Left renal pelvis (tissue), 4 donors: ENCODE measurements at regions not wholly inside any gene's neighbourhood (a gene's known extent, or its start where the extent isn't known, plus 50 kb on each side); places are given as distances from the start of the nearest gene placed in this dataset.

Experiments used
- DNase-seq, 4 donors: peaks; one replicate each; pipeline ENCODE4 v3.0.0-alpha.2; 2013; ENCODE audit warnings: low read depth in 4 of 4, low spot score in 3 of 4

DNA sequence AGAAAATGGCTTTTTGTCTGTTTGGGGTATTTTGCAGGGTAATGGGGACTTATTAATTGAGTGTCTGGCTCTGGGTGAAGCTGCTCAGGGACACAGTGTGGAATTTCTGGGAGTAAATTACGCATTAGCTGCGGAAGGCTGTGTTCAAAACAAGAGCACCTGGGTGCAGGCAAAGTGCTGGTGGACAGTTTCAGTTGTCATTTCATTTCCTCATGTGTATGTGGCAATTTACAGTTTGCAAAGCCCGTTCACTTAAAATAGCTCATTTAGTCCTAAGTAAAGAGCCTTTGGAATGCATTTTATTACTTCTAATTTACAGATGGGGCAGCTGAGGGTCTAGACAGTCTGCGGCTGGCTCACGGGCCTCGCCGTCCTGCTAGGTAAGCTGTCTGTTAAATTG, 546.8 kb downstream of the BCL11B start:
- DNase-seq, result no peak

DNA sequence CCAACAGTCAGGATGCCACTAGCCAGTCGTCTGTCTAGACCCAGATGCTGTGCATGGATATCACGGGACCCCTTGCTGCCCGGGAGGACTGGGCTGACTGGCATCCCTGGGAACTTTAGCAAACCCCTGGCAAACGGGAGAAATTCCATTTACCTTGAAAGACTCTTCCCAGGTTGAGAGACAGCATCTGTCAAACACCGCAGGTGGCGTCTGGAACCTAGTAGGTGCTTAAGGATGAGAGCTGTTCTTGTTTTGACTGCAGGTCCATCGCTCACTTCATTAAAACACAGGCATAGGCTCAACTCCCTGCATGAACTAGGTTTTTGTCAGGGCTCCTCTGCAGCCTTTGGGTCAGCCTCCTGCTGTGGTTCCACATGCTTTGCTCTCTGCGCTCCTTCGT, 546.3 kb downstream of the BCL11B start:
- DNase-seq, result no peak

DNA sequence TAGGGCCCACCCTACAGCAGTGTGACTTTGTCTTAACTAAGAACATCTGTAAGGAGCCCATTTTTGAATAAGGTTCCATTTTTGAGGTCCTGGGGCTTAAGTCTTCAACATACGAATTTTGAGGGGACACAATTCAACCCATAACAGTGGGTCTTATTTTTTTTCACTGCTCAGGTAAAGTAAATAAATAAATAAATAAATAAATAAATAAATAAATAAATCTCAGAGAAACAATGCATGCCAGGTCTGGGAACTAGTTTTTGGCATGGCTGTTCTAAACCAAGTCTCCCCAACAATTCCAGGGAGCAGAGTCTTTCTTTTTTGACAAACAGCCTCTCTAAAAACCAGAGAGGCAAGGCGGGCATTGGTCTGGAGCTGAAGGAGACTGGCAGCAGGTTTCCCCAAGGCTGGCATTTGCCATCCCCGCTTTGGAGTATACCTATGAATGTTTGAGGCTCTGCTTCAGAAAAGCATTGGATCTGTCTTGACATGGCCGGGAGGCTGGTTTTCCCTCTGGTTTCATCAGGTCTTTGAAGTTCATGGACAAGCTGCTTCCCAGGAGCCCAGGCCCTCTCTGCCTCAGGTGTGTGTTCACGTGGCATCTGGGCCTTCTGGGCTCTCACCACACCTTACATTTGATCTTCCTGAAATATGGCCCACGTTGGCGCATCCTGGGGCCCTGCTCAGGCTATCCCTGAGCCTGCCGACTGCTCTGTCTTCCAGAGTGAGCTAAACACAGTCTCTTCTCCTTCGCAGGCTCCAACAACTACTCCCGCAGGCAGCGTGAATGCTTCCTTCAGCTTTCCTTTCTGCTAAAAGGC, 545.2 kb downstream of the BCL11B start:
- no peak for DNase-seq

DNA sequence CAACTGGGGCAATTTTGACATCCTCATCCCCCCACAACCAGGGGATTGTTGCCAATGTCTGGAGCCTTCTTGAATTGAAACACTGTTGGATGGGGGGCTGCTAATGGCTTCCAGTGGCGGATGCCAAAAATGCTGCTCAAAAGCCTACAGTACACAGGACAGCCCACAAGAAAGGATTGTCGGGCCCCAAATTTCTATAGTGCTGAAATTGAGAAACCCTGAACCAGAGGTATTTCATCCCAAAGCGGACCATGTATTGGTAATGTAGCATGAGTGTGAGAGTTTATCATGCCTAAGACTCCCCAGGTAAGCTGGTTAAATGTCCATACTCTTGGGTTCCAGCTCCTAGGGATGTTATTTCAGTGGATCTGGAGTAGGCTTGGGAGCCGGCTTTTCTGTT, 544.0 kb downstream of the BCL11B start:
- no peak for DNase-seq

DNA sequence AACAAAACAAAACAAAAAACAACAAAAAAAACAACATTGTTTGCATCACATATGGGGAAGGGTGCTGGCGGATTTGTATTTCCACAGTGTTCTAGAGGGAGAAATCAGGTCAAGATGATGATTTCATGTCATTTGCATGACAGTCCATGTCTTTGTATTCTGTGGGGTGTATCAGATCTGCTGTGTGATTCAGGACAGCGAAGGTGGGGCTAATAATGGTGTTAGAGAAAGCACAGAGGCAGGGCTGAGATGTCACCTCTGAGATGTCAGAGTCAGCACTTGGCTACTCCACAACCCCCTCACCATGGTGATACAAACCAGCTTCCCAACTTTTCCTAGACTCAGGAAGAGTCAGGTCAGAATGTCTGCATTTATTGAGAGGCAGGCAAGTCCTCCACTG, 543.2 kb downstream of the BCL11B start:
- DNase-seq, result no peak

DNA sequence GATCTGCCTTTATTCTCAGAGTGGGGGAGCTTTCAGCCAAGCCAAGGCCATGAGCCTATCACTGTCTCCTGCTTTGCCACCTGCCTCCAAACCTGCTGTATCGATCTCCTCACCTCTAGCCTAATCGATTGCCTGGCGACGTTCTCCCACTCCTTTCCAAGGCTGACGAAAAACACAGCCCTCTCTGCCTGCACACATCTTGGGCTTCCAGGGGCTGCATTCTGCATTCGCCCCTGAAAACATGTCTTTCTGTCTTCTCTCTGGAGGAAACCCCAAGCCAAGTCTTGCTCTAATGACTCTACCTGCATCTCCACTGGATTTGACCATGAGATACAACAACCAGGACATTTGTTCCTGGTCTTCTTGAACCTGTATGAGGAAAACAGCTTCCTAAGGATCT, 540.7 kb downstream of the BCL11B start:
- no peak for DNase-seq

DNA sequence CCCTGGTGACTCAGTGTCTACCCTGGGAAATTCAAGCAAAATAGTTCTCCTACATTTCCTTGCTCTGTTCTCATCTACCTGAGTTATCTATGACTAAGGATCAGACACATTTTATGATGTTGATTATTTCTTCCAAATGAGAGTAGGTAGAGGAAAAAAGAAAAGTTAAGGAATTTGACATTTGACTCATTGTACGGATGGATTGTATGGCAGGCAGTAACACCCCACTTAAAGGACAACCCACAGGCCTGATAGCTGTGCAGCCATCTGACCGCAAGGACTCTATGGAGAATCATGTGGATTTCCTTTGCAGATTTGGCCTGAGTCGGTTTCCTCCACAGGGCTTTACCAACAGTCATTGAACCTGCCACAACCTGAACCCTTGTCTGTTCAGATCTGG, 540.3 kb downstream of the BCL11B start:
- no peak for DNase-seq

DNA sequence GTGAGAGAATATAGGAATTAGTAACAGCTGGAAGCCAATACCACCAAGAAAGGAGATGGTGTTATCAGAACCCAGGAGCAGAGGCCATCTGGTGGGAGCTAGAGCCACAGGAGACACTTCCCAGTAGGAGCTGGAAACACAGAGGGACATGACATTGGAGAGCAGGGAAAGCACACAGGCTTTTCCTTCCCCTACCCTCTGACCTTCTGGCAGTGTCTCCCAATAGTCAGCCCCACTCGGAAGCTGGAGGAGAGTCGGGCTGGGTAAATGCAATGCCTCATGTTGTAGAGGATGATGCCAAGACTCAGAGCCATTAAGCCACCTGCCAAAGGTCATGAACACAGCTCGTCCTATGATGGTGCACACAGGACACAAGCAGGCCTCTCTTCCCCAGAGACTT, 538.5 kb downstream of the BCL11B start:
- DNase-seq, result no peak

DNA sequence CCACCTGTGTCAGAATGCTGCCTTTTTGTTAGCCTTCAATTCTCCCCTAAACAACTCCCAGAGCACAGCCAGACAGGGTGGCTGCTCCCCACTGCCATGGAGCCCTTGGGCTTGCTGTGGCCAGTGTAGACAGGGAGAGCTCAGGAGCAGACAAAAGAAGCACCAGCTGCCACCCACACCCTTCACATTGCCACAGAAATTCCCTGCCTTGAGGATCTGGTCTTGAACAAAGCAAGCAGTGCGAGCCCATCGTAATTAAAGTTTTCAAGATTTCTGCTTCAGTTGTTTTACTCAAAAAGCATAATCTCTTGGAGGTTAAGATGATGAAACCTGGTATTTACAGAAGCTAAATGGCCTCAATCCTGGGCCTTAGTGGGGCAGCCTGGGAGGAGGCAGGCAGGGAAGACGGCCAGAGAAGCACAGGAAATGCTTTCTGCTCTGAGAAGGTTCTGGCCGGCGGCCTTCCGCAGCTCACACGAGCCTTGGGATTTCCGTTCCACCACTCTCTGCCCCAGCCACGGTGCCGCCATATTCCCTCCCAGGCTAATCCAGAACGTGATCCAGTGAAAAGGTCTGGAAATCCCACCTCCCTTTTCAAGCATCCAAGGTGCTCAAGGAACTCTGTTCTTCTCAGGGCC, 535.2 kb downstream of the BCL11B start:
- no peak for DNase-seq

DNA sequence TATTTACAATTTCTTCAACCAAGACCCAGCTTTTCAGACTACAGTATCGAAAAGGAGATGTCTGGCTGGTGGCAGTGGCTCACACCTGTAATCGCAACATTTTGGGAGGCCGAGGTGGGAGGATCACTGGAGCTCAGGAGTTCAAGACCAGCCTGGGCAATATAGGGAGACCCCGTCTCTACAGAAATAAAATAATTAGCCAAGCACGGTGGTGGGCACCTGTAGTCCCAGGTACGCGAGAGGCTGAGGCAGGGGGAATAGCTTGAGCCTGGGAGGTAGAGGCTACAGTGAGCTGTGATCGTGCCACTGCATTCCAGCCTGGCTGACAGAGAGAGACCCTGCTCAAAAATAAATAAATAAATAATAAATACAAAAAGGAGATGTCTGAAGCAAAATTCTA, 530.5 kb downstream of the BCL11B start:
- no peak for DNase-seq

DNA sequence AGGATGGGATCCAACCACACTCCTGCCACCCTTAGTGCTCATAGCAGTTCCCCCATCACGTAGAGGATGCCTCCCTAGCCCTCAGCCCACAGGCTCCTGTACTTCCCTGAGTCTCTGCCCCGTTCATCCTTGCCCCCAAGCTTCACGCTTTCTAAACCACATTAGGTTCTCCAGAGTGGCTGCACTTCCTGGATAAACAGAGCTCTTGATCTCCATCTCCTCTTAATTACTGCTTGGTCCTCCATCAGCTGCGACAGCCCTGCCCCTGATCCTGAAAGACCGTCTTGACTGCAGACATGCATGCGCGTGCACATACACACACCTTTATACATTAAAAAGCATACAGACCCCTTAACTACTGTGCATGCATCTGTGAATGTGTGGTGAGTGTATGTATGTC, 530.0 kb downstream of the BCL11B start:
- DNase-seq, result no peak

DNA sequence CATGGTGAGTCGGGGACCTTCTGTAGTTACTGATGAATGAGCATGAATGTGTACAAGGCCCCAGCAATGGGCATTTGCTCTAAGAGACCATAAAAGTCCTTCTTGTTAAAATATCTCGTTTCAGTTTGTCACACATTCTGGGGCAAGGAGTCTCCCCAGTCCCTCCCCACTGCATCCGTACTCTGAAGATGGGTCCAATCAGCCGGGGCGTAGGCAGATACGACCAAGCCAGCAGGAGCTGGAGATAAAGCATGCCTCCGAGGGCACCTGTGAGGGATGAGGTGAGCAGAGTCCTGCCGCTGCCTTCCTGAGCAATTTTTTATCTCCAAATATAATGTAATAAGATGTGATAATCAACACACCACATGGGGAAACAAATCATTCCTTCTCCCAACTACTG, 528.5 kb downstream of the BCL11B start:
- DNase-seq, result no peak

DNA sequence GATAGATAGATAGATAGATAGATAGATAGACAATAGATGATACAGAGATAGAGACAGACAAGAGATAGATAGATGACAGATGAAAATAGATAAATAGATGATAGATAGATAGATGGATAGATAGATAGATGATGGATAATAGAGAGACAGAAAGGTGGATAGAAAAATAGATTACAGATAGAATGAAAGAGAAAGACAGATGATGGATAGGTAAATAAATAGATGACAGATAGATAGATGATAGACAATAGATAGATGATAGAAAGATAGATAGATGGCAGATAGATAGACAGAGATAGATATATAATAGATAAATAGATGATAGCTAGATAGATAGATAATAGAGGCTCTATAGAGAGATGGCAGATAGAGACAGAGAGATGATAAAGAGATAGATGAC, 523.0 kb downstream of the BCL11B start:
- no peak for DNase-seq

DNA sequence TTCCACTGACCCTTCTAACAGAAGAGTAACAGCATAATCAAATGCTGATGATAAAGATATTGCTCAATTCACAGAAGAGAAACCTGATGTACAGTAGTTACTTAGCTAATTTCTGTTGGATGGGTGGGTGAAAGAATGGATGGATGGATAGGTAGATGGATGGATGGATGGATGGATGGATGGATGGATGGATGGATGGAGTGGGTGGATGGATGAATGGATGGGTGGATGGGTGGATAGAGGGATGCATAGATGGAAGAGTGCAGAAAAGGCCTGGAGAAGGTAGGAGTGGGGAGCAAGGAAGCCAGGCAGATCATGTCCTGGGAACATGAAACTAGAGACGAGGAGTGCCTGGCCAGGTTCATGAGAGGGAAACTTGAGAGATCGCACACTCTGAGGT, 520.9 kb downstream of the BCL11B start:
- no peak for DNase-seq

DNA sequence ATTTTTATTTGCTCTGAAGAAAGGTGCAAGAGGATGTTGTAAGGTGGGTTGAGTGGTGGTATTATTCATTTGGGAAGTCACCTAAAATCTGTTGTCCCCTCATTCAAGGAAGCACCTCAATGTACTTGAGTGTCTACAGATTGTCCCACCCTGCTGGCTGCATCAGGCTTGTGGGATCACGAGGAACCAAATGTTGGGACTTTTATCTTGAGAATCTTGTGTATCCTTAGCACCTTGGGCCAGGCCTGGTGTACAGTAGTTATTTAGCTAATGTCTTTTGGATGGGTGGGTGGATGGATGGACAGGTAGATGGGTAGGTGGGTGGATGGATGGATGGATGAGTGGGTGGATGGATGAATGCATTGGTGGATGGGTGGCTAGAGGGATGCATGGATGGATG, 519.3 kb downstream of the BCL11B start:
- no peak for DNase-seq

DNA sequence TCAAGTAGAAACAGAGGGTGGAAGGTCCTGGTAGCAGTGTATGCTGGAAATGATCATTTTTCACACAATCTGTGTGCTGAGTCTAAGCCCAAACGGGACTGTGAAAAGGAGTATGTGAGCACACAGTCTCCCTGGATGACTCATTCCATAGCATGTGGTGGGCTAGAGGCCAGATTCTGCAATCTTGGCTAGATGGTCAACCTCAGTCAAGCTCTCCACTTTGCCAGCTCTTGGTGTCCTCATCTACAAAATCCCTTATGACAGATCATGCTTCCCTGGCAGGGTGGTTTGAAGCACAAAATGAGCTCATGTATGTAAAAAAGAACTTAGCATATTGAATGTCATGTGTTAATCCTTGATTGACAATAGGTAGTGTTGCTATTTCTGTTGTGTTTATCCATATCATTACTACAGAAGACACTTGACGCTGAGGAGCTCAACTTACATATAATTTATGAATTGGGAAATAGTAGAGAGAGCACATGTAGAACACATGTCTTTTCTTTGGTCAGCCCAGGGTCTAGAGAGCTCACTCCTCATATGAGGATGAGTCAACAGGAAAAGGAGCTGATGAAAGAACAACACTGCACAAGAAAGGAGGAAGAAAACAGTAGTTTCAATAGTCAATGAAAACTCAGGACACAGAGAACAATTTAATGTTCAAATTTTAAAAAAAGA, 517.5 kb downstream of the BCL11B start:
- DNase-seq, result no peak

DNA sequence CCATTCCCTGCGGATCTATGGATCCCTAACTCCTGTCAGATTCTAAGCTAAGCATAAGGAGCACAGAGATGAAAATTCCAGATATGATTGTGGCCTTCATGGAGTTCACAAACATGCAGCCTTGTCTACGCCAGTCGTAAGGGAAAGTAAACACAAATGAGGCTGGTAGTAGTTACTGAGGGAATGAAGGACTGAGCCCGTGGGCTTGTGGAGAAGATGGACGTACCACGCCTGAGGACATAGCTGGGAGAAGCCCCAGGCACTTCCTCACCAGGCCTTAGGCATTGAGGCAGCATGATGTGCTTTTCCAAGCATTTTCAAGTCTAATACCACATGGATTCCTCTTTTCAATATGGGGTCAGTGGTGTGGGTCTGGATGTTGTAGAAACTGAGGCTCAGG, 515.2 kb downstream of the BCL11B start:
- no peak for DNase-seq

DNA sequence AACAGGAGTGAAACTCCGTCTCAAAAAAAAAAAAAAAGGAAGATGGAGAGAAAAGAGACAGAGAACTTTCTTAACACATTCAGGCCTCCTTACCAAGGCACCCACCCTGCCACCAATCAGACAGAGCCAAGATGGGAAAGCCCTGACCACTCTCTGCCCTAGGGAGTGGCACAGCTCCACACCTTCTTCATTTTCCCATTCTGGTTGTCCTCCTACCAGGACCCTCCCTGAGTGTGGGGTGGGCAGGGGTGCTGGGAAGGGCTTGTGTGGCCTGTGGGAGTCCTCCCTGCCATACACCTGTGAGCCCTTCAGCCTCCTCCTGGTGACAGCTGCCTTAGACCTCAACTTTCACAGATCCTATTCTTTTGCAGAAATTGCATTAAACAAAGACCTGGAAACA, 513.6 kb downstream of the BCL11B start:
- no peak for DNase-seq

DNA sequence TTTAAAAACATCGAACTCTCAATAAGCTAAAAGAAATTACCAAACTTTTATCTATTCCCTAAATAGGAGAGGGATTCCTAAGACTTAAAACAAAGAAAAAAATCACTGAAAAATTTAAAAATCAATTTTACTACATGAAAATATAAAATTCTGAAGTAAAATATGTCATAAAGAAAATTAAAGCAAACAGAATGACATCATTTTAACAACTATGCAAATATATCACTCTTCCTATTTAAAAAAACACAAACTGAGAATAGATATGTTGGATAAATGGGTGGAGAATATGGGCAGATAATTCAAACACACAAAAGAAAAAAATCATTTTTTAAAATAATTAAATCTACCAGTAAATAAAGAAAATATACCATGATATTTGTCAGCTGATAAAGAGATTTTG, 510.0 kb downstream of the BCL11B start:
- no peak for DNase-seq

DNA sequence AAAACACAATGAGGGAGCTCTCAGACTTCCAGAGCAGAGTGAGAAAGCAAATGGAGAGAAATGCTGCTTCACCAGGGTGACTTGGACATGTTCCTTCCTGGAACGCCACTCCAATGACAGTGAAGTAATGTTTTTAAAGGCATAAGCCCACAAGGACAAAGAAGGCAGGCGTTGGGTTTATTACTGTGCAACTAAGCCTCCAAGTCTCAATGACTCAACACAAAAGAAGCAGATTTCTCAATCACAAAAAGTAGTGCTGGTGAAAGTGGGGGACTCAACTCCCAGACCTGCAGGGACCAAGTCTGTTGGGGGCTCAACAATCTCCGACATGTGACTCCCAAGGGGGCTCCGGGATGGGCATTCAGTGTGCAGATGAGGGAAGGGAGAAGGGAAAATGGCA, 505.2 kb downstream of the BCL11B start:
- DNase-seq, result no peak

DNA sequence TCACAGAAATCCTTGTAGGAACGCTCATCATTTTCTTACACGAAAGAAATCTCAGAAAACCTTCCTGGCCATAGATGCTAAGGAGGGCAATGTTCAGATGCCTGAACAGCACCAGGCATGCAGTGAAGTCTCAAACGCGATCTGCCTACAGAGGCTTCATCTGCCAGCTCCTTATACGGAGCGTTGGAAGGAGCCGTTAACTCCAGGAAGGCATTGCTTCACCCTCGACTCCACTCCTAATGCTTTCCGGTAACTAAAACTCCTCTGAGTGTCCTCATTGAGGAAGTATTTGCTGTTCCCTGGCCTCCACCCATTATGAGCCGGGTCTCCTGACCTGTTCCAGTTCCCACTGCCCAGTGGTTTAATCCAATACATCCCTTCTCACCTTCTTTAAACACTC, 502.7 kb downstream of the BCL11B start:
- no peak for DNase-seq

DNA sequence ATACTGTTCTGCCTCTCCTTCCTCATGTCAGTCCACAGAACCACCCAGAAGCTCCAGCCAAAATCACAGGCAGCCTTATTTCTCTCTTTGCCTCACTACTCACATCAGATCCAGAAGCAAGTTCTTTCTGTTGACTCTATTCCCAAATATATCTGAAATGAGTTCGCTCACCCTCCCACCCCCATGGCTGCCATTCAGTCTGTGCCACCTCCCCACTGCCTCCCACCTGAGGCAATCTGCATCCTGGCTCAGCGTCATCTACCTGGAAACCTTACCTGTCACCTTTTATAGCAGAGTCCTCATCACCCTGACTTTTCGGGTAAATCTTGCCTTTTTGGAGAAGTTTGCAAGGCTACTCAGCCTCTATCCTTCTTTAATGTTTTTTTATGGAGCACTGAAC, 501.8 kb downstream of the BCL11B start:
- no peak for DNase-seq
